Adrenal gland (tissue), 9 donors: ENCODE measurements at regions not wholly inside any gene's neighbourhood (a gene's known extent, or its start where the extent isn't known, plus 50 kb on each side); places are given as distances from the start of the nearest gene placed in this dataset.
"Not testable (repeated sequence)": the region's sequence is repeated elsewhere in the genome, so short reads cannot be mapped to it uniquely, and the experiment has no call there.

Experiments
- DNase-seq, 7 donors: peaks; one replicate each; pipeline ENCODE4 v3.0.0-alpha.2; 2019 to 2020
- H3K27ac ChIP-seq, 5 donors: fragments of 200-600 bp; sonication (generic) in 4 of 5; 1 replicate in 3 of 5; 2 replicates in 2 of 5; pipeline versions ENCODE4 v1.5.1 to v1.8.0; 2016 to 2020; ENCODE audit warnings: mild to moderate bottlenecking in 1 of 5
- H3K27me3 ChIP-seq: fragments of 200-600 bp; 2 replicates; pipeline ENCODE4 v1.8.0; 2021
- H3K36me3 ChIP-seq, 2 donors: fragments of 200-600 bp; replicated peaks in 1 of 2; 1 replicate in 1 of 2; 2 replicates in 1 of 2; pipeline versions ENCODE4 v1.5.1 to v1.8.0; 2018 to 2022
- H3K4me1 ChIP-seq, 2 donors: fragments of 200-600 bp; replicated peaks in 1 of 2; 1 replicate in 1 of 2; 2 replicates in 1 of 2; pipeline versions ENCODE4 v1.5.1 to v1.8.0; 2018 to 2021
- H3K4me3 ChIP-seq, 4 donors: fragments of 200-600 bp; sonication (generic) in 3 of 4; one replicate each; pipeline ENCODE4 v1.5.1; 2016 to 2018
- H3K9me3 ChIP-seq, 3 donors: fragments of 200-600 bp; sonication (generic) in 1 of 3; replicated peaks in 1 of 3; 1 replicate in 2 of 3; 2 replicates in 1 of 3; pipeline versions ENCODE4 v1.5.1 to v1.8.0; 2016 to 2021
- POLR2A ChIP-seq, 2 donors: fragments of 450-650 bp; IDR thresholded peaks; one replicate each; pipeline ENCODE4 v1.6.1; 2017; ENCODE audit warnings: antibody characterized with exemption in 2 of 2, mild to moderate bottlenecking in 2 of 2, moderate library complexity in 1 of 2
- WGBS, 4 donors: extraction: QIAGEN DNeasy Blood & Tissue Kit in 2 of 4; methylation state at CpG; one replicate each; pipeline versions ENCODE4 v1.1.5 to v1.1.7; 2013 to 2017; 5-methylcytosine and 5-hydroxymethylcytosine counted together
- intact Hi-C, 2 donors: fragments of 100-400 bp; cut with DNase I; formaldehyde crosslinking; loops; one replicate each; pipeline versions ENCODE4 v1.14.1 to v1.15.0; 2022 to 2023
- TF ChIP-seq, protein P1 (sequence below), 6 experiments: fragments of 450-650 bp in 4 of 6; fragments of 200-600 bp in 2 of 6; sonication (generic) in 1 of 6; IDR thresholded peaks; 1 replicate in 5 of 6; 2 replicates in 1 of 6; pipeline versions ENCODE4 v1.5.1 to v1.8.0; 2016 to 2021; ENCODE audit warnings: antibody characterized with exemption in 6 of 6, mild to moderate bottlenecking in 2 of 6, moderate library complexity in 1 of 6
- donor health status: healthy with polysubstance abuse.
- donor health status: Bipolar disorder and iron deficiency.
- donor health status: DM: yes; HTN: yes; CAD: no.
- donor health status: DM: no; HTN: no; CAD: no.
- donor health status: DM: no; HTN: no; CAD: no.

GRCh38 chr14:103233328-103233727 lies 100.7 kb upstream of the EIF5 start:
- H3K9me3 ChIP-seq: no peaks in the 10 kb centered on the region

GRCh38 chr14:103234826-103235225 lies 99.2 kb upstream of the EIF5 start:
- 64 to 73% (median 68%) methylated on average over 9 of the region's 9 CpGs for WGBS, 4 donors
- H3K27ac ChIP-seq: not testable (repeated sequence)

More at GRCh38 chr14:103233328-103233727, 100.7 kb upstream of the EIF5 start:
- Histone ChIP-seq H3K27ac (no peak overlapping the region), H3K4me3 (no peak overlapping the region), H3K36me3 (no peaks in the 10 kb centered on the region), H3K27me3 (no peaks in the 10 kb centered on the region), H3K4me1 (no peaks in the 10 kb centered on the region)
- no peak for DNase-seq
- TF ChIP-seq, protein P1, sequence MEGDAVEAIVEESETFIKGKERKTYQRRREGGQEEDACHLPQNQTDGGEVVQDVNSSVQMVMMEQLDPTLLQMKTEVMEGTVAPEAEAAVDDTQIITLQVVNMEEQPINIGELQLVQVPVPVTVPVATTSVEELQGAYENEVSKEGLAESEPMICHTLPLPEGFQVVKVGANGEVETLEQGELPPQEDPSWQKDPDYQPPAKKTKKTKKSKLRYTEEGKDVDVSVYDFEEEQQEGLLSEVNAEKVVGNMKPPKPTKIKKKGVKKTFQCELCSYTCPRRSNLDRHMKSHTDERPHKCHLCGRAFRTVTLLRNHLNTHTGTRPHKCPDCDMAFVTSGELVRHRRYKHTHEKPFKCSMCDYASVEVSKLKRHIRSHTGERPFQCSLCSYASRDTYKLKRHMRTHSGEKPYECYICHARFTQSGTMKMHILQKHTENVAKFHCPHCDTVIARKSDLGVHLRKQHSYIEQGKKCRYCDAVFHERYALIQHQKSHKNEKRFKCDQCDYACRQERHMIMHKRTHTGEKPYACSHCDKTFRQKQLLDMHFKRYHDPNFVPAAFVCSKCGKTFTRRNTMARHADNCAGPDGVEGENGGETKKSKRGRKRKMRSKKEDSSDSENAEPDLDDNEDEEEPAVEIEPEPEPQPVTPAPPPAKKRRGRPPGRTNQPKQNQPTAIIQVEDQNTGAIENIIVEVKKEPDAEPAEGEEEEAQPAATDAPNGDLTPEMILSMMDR (IDR thresholded peaks at IDR 0.05): no peak
- no peak for TF ChIP-seq POLR2A (IDR thresholded peaks at IDR 0.05)
- intact Hi-C loops: no loop called here
- 88 to 99% (median 96%) methylated on average over 3 of the region's 3 CpGs for WGBS, 4 donors

DNA sequence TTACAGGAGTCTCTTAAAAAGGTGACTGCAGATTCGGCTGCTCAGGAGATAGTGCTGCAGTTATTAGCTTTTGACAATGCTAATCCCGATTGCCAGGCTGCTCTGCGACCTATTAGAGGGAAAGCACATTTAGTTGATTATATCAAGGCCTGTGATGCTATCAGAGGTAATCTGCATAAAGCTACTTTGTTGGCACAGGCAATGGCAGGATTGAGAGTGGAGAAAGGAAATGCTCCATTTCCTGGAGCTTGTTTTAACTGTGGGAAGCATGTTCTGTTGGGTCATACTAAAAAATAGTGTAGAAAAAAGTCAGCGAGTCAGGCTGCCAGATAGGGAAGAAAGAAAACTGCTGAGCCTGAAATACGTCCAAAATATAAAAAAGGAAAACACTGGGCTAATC lies 98.5 kb upstream of the EIF5 start:
- intact Hi-C loops, H3K27ac ChIP-seq, H3K27me3 ChIP-seq, H3K4me3 ChIP-seq, H3K4me1 ChIP-seq, DNase-seq, H3K9me3 ChIP-seq, H3K36me3 ChIP-seq: not testable (repeated sequence)
- 29 to 51% (median 49%) methylated on average over 5 of the region's 5 CpGs for WGBS, 4 donors

More at GRCh38 chr14:103234826-103235225, 99.2 kb upstream of the EIF5 start:
- DNase-seq, H3K9me3 ChIP-seq, H3K36me3 ChIP-seq, H3K27me3 ChIP-seq, H3K4me3 ChIP-seq, H3K4me1 ChIP-seq, intact Hi-C loops: not testable (repeated sequence)

- Histone ChIP-seq H3K27ac (no peak overlapping the region), H3K36me3 (no peaks in the 10 kb centered on the region), H3K4me3 (no peak overlapping the region), H3K4me1 (no peaks in the 10 kb centered on the region), H3K27me3 (no peaks in the 10 kb centered on the region), H3K9me3 (no peaks in the 10 kb centered on the region)
- 85 to 91% (median 88%) methylated on average over 6 of the region's 6 CpGs for WGBS, 4 donors
- TF ChIP-seq, protein P1 (IDR thresholded peaks at IDR 0.05): no peak
- TF ChIP-seq POLR2A (IDR thresholded peaks at IDR 0.05): no peak
- no peak for DNase-seq
- intact Hi-C loops: no loop called here
Measured at GRCh38 chr14:103239751-103240150, 94.3 kb upstream of the EIF5 start.

GRCh38 chr14:103241531-103241930 lies 92.5 kb upstream of the EIF5 start:
- Histone ChIP-seq H3K4me1 (peaks cover 6% of the 10 kb centered on the region in 2 donors), H3K27ac (no peak overlapping the region), H3K36me3 (no peaks in the 10 kb centered on the region), H3K4me3 (no peak overlapping the region), H3K27me3 (no peaks in the 10 kb centered on the region), H3K9me3 (no peaks in the 10 kb centered on the region)
- no peak for TF ChIP-seq POLR2A (IDR thresholded peaks at IDR 0.05)
- WGBS, 4 donors: 90 to 93% (median 90%) methylated on average over 8 of the region's 8 CpGs
- intact Hi-C loops: no loop called here
- no peak for DNase-seq
